GM21737 (cell line): ENCODE measurements at regions not wholly inside any gene's neighbourhood (a gene's known extent, or its start where the extent isn't known, plus 50 kb on each side); places are given as distances from the start of the nearest gene placed in this dataset.
"Not testable (repeated sequence)": the region's sequence is repeated elsewhere in the genome, so short reads cannot be mapped to it uniquely, and the experiment has no call there.

Experiments
- ATAC-seq: cut with Tn5 transposase; IDR thresholded peaks from one replicate; pipeline ENCODE4 v1.9.1; 2021; ENCODE audit warnings: mild to moderate bottlenecking, moderate library complexity; ENCODE audit not compliant: unreplicated experiment

DNA sequence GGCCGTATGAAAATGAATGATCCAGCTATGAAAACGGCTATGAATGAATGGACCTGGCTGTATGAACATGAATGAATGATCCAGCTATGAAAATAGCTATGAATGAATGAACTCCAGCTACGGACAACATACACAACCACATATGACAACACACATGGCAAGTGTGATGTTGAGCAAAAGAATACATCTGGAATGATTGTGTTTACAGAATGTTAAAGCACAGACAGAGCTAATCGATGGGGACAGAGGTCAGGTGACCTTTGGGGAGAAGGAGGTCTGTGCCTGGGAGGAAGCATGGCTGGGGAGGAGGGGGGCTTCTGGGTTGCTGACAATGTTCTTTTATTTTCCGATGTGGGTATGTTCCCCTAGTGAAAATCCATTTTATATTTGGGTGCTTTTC is 174.0 kb upstream of the WSCD1 start:
- no peak for ATAC-seq

DNA sequence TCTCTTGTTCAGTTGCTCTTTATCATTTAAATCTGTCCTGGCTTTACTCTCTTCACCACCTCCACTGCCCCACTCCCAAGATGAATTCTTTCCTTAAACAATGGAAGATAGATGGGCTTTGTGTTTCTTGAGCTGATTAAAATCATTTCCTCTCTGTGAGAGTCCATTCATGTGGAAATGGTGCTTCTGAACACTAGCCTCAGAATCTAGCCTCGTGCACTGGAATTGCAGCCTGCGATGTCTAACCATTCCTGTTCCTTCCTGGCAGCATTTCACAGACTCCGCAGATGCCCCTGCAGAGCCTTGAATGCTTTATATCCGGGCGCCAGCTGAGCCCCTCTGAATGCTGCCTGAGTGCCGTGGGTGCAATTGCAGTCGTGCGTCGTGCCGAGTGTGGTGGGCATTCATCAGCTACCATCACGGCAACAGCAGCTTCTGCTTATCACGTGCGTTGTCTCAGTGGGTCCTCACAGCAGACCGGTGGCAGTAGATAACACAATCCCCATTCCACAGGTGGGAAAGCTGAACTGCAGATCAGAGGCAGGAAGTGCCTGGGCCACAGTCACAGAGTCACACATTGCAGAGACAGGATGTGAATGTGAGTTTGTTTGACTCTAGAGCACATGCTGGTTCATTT is 172.8 kb upstream of the WSCD1 start:
- ATAC-seq = no peak

DNA sequence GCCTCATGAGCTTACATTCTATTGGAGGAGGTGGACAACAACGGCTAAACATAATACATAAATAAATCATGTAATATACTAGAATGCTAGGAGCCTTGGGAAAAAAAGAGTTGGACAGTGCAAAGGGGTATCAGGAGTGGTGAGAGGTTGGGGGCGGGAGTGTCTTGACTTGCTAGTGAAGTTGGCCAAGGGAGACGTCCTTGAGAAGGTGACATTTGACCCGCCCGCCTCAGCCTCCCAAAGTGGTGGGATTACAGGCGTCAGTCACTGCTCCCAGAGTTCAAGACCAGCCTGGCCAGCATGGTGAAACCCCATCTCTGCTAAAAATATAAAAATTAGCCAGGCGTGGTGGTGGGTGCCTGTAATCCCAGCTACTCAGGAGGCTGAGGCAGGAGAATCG is 172.2 kb upstream of the WSCD1 start:
- not testable (repeated sequence) for ATAC-seq

DNA sequence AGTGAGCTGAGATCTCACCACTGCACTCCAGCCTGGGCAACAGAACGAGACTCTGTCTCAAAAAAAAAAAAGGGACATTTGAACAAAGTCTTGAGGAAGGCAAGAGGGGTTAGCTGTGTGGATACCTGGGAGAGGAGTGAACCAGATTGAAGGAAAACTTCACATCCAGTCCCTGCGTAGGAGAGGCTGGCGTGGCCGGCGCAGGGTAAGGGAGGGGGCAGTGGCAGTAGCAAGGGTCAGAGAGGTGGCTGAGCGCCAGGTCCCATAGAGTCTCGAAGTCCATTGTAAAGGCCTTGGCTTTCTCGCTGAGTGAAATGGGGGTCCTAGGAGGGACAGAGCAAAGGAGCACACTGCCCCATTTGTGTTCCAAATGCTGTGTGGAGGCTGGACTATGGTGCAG is 171.8 kb upstream of the WSCD1 start:
- no peak for ATAC-seq

DNA sequence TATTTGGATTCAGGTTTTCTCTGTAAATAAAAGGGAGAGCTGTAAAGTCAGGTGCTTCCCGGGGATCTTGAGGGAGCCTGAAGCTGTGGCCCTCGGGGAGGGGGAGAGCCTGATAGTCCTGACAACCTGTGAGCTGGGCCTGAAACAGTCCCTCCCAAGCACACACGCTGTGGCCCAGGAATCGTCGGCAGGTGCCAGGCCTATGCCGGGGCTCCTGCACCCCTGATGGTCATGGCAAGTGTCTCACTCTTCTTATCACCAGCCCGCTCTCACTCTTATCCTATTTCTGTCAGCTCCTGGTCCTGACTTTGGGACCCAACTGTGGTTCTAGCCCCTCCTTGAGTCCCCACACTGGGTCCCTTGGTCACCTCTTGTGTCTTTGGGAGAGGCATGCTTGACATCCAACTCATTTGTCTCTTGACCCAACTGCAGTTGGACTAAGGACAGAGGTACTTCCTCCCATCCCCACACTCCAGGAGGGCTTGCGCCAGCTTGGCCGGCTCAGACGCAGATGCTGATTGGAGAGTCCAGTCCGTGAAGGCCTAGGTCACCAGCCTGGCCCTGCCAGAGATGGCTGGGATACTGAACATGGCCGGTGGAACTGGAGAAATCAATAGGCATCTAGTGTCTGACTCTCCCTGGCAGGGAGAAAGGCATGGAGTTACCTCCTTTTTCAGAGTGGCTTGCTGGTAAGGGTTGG is 170.5 kb upstream of the WSCD1 start:
- ATAC-seq = no peak

DNA sequence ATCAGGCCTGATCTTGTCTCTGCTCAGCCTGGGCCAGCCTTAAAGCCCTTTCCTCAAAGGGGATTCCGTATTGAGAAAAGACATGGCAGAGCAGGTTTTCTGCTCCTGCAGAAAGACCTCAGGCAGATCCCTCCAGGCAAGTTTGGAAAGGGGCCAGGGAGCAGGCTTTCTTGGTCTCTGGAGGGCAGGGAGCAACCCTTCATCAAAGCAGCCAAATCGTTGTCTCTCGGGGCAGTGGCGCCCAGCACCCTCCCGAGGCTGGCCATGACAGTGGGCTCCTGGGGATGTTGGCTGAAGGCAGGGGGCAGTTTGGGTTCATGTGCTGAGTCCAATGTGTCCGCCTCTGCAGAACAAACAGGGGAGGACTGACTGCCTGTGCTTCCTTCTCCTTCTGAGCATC is 168.4 kb upstream of the WSCD1 start:
- ATAC-seq = no peak

DNA sequence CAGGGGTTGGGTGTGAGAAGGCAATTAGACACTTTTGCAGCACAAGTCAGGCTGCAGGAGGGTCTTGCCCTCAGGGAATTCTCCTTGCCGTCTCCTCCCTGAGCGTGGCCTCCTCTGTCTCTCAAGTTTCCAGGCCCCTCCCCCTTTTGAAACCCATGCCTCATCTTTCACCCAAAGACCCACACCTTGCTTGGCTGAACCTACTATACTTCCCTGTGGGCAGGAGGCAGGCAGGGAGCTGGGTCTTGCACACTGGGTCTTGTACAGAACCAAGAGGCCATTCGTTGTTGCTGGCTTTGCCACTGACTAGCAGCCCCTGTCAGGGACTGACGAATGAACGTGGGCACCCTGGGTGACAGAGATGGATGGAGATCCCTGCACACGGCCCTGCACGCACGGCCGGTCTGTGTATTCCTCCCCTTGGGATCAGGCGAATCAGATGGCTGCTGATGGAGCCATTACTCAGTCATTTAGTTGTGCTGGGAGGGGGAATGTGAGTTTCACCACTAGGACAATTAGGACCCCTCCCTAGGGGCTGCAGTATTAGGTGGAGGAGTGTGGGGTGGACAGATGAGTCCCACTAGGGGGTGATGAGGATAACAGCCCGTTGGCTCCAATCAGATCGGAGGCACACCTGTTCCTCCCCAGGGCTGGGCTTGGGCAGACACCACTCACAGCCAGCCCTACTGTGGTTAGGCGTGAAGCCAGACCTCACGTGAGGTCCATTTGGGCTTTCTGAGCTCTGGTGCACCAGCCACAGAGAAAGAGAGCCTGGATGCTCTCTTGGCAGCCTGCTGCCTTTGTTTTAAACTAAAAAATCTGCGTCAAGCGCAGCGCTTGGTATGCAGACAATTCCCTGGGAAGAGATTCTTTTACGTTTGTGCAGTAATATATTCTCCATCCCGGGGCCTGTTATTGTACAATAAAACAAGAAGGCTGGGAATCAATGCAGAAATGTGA is 167.7 kb upstream of the WSCD1 start:
- ATAC-seq = no peak

DNA sequence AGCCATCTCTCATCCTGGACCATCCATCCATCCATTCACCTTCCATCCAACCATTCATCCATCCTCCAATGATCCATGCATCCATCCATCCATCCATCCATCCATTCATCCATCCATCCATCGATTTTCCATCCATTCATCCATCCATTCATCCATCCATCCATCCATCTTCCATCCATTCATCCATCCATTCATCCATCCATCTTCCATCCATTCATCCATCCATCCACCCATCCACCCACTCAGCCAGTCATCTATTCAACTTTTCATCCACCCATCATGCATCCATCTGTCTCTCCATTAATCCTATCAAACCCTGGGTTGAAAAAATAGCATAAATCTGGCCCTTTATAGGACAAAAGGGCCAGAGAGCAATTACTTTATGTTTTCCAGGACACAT is 158.3 kb upstream of the WSCD1 start:
- no peak for ATAC-seq

DNA sequence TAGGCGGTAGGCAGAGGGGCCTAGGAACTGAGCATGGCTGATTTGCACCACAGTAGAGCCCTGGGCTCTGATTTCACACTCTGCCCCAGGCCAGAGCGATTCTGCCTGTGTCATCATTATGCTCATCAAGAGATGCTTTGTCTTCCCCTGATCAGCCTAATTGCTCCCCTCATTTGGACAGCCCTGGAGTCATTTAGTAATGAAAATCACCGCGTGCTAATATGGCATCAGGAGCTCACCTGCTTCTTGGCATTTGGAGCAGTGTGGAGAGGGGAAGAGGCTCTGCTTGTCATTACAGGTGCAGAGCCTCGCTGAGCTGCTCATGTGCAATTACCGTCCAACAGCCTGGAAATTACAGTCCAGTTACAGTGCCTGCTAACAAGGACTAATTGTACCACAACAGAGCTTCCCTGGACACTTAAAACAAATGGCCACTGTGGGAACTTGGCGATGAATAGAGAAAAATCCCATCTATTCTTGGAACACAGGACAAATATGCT is 157.1 kb upstream of the WSCD1 start:
- ATAC-seq = no peak

DNA sequence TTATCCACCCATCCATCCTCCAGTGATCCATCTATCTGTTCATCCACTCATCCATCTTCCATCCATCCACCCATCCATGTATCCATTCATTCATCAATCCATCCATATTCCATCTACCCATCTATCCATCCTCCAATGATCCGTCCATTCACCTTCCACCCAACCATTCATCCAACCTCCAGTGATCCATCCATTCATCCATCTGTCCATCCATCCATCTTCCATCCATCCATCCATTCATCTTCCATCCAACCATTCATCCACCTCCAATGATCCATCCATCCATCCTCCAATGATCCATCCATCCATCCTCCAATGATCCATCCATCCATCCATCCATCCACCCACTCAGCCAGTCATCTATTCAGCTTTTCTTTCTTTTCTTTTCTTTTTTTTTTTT is 156.5 kb upstream of the WSCD1 start:
- ATAC-seq = no peak

DNA sequence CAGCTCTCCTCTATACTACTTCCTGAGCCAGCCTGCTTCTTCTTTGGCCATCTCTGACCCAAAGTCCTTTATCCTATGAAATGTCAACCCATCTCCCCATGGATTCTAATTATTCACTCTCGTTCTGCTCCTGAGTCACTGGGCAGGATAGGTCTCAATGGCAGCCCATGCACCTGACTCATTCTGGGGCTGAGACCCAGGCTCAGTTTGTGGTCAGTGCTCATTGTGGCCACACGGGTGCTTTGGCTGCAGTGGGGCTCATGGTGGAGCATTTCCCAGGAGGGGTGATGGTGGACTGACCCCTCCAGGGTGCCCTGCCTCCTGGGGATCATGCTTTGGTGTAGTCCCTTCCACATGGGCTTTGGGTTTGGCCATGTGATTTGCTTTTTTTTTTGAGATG is 154.8 kb upstream of the WSCD1 start:
- ATAC-seq = no peak

DNA sequence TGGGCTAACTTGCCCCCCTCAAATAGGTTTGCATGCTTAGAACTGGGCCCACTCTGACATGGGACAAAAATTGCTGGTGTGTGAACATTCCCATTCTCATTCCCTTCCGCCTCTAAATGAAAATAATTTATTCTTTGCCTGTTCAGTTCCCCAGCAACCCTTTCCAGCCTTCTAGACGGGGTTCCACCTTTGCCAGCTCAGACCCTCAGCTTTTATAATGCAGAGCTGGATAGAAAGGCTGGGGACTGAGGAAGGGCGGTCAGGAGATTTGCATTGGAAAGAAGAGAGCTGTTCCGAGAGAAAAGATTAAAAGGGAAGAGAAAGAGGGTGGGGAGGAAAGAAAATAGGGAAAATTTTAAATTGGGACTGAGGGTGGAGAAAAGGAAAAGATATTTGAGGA is 151.1 kb upstream of the WSCD1 start:
- no peak for ATAC-seq

DNA sequence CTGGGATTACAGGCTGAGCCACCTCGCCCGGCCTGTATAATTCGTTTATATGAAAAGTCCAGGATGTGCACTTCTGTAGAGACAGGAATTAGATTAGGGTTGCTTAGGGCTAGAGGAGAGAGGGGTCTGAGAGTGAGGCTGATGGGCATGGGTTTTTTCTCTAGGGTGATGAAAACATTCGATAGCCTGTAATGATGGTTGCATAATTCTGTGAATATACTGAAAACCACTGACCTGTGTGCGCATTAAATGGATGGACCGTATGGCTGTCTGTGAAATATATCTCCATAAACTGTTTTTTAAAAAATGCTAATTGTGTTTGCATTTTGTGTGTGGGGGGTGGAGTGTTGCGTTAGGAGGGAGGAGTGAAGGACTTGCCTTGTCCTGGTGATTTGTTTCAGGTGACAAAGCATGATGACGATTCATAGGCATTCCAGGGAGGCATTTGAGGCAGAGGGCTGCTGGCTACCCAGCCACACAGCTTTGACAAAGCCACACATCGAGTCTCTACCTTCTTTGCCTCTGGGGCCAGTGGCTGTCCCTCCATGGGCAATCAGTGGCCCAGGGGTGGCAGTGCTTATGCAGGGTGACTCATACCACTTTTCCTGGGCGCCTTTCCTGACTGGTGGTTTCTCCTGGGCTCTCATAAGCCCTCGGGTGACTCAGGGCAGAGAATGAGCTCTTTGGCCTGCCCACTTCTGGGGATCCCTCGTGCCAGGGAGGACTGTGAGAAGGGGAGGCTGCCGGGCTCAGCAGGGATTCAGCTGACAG is 148.5 kb upstream of the WSCD1 start:
- no peak for ATAC-seq

DNA sequence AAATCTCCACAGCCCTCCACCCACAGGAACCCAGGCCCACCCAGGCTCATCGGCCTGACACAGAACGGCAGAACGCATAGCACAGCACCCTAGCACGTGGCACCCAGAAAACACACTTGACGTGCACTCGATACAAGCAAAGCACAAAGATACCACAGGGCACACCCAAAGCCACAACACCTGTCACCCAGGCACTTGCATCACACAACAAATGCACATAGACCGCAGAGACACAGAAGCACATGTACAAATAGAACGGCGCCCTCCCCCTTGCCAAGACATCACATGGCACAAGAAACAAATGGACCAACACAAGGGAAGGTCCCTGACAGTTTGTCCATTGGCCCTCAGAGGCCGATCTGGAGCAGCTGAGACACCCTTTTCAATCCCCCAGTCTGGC is 147.7 kb upstream of the WSCD1 start:
- ATAC-seq = no peak

DNA sequence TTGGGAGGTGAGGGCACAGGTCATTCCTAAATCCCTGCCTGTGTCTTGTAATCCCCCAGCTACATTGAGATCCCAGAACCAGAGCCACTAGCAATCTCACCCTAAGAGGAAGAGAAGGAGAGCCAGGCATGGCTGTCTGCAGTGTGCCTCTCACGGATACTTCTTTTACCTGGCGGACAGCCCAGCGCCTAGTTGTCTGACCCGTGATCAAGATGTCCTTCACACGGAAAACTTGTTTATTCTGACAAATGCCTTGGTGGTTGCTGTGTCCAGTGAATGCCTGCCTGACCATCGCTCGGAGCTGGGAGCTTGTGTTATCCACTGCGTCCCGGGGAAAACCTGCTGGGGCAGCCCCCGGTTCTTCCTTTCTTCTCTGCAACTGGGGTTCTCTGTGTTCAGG is 140.5 kb upstream of the WSCD1 start:
- ATAC-seq = no peak

DNA sequence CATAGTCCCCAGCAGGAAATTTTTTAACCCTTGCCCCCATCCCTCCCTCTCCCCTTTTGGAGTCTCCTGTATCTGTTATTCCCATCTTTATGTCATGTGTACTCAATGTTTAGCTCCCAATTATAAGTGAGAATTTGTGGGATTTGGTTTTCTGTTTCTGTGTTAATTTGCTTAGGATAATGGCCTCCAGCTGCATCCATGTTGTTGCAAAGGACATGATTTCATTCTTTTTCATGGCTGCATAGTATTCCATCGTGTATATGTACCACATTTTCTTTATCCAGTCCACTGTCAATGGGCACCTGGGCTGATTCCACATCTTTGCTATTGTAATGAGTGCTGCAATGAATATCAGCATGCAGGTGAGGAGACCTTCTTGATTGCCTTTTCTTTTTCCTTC is 139.6 kb upstream of the WSCD1 start:
- ATAC-seq = not testable (repeated sequence)

DNA sequence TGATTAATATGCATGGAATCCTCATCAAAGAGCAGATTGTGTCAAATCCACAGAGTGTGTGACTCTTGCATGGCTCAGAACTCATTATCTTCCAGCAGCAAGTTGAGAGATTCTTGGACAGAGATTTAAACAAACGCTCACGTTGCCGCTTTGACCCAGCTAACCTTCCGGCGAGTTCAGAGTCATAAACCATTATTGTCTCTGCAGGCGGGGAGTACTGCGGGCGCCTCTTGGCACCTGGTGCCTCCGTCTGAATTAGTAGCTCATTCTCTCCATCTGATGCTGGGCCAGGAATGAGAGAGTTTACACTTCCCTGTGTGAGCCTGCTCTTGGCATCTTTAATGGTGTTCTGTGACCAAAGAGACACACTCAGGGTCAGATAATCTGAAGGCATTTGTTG is 138.6 kb upstream of the WSCD1 start:
- no peak for ATAC-seq

DNA sequence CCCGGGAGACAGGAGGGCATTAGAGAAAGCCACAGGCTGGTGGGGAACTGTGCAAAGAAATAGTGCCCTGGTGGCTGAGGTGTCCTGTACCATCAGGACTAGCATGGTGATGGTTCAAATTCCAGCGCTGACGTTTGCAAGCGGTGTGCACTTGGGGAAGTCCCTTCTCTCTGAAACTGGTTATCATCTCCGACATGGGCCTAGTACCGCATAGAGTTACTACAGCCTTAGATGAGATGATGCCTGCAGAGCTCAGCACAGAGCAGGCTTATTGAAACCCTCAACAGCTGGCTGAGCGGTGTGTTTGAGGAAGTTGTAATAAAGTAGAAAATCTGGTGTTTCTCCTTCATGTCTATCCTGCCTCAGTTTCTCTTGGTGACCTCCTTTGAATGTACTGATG is 136.7 kb upstream of the WSCD1 start:
- no peak for ATAC-seq

DNA sequence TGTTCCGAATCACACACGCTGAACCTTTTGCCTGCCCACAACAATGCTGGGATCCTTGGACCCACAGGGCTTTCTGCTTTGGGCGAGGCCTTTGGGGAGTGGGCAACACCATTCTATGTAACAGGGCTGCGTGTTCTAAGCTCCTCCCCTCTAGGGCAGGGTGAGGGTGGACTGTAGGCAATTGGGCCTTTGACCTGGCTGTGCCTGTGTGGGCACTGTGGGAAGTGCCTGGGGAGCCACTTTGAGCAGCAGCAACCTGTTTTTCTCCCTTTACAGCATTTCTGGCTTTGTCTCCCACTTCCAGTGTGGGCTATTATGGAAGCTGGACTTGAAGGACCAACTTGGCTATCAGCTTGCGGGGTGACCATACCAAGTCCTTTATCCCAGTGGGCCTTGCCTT is 128.9 kb upstream of the WSCD1 start:
- ATAC-seq = no peak

DNA sequence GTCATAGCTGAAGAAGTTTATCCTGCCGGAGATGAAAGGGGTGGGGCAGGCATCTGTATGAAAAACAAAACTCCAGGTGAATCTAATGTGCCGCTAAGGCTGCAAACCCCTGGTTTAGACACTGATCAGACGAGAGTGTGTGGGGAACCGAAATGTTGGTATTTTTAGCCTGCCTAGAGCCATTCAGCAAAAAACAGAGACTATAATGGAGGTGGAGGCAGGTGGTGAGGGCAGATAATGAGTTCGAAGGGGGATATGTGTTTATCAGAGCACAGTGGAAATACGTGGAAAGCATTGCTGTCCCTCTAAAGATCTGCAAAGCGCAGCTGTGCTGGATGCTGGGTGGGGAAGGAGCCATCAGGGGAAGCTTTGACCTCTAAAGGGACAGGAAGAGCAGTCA is 127.5 kb upstream of the WSCD1 start:
- ATAC-seq = no peak

DNA sequence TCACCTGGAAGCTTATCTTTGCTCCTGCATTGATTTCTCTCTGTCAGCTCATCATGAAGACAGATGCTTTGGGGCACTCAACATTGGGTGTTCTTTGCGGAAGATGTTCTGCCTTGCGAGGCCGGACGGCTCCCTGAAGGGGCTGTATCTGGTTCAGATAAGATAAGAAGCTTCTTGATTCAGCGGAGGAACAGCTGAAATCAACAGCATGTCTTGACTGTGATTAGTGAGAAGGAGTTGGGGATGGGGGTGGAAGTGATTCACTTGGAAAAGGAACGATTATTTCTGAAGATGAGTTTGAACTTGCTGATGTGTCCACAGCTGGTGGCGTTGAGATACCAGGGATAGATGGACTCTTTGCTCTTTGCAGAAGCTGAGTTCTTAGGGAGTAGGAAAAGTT is 126.9 kb upstream of the WSCD1 start:
- ATAC-seq = no peak
